NCI-H2171 treated with DMSO at 0.1 percent for 48 hours (cell line): ENCODE measurements at regions not wholly inside any gene's neighbourhood (a gene's known extent, or its start where the extent isn't known, plus 50 kb on each side); places are given as distances from the start of the nearest gene placed in this dataset.
"Not testable (repeated sequence)": the region's sequence is repeated elsewhere in the genome, so short reads cannot be mapped to it uniquely, and the experiment has no call there.

Source experiments
- DNase-seq: peaks from one replicate; lab custom pipeline; 2025; lab: John Stamatoyannopoulos, UW

- no peak for DNase-seq
Observed at GRCh38 chr15:91356083-91356482, 256.0 kb downstream of the SV2B start.

- no peak for DNase-seq
Observed at GRCh38 chr15:91357011-91357410, 257.0 kb downstream of the SV2B start.

- DNase-seq = no peak
Observed at GRCh38 chr15:91357486-91357885, 257.4 kb downstream of the SV2B start.

GRCh38 chr15:91358405-91358804, 258.3 kb downstream of the SV2B start:
- DNase-seq = no peak

GRCh38 chr15:91361696-91362095, 261.6 kb downstream of the SV2B start:
- DNase-seq = not testable (repeated sequence)

GRCh38 chr15:91366111-91366510, 266.1 kb downstream of the SV2B start:
- no peak for DNase-seq

GRCh38 chr15:91368611-91369010, 268.6 kb downstream of the SV2B start:
- no peak for DNase-seq

- no peak for DNase-seq
Observed at GRCh38 chr15:91369823-91370222, 269.8 kb downstream of the SV2B start.

- DNase-seq = not testable (repeated sequence)
Observed at GRCh38 chr15:91371345-91371744, 271.3 kb downstream of the SV2B start.

GRCh38 chr15:91374336-91374735, 274.3 kb downstream of the SV2B start:
- no peak for DNase-seq

GRCh38 chr15:91376038-91376437, 276.0 kb downstream of the SV2B start:
- no peak for DNase-seq

GRCh38 chr15:91380114-91380513, 280.1 kb downstream of the SV2B start:
- no peak for DNase-seq

- no peak for DNase-seq
Observed at GRCh38 chr15:91383532-91383931, 283.5 kb downstream of the SV2B start.

- no peak for DNase-seq
Observed at GRCh38 chr15:91384189-91384730, 284.2 kb downstream of the SV2B start.

GRCh38 chr15:91385311-91385710, 285.3 kb downstream of the SV2B start:
- DNase-seq = no peak

- no peak for DNase-seq
Observed at GRCh38 chr15:91393186-91393585, 293.1 kb downstream of the SV2B start.

GRCh38 chr15:91400481-91400880, 300.4 kb downstream of the SV2B start:
- DNase-seq = no peak

- DNase-seq = peak; percentile 79
Observed at GRCh38 chr15:91407269-91407889, 307.3 kb downstream of the SV2B start.

GRCh38 chr15:91408476-91409076, 308.5 kb downstream of the SV2B start:
- peak; percentile 9 for DNase-seq

GRCh38 chr15:91409387-91409786, 309.3 kb downstream of the SV2B start:
- DNase-seq = no peak

- DNase-seq = no peak
Observed at GRCh38 chr15:91411586-91411985, 311.5 kb downstream of the SV2B start.

GRCh38 chr15:91412138-91412928, 312.3 kb downstream of the SV2B start:
- DNase-seq = peak; percentile 64

- DNase-seq = peak; percentile 93
Observed at GRCh38 chr15:91413142-91413541, 313.1 kb downstream of the SV2B start.
